ENCODE measurements at regions not wholly inside any gene's neighbourhood (a gene's known extent, or its start where the extent isn't known, plus 50 kb on each side); places are given as distances from the start of the nearest gene placed in this dataset.

GRCh38 chr2:780581-780980 lies 103.4 kb upstream of the TMEM18 start:
- POLR2A ChIA-PET (ENCODE audit: unreplicated experiment) = no interaction called here
- no peak overlapping the region for H3K4me2 ChIP-seq
- no peak overlapping the region for H2AFZ ChIP-seq
- H3K9me3 ChIP-seq (ENCODE audit: insufficient read depth, low read depth) = no peaks in the 10 kb centered on the region
- no TSS peak for BruUV-seq (replicated peaks)
- no peaks in the 10 kb centered on the region for H3K9me2 ChIP-seq (ENCODE audit: insufficient read depth)
- intact Hi-C loops (cut with micrococcal nuclease; ENCODE audit: unreplicated experiment) = no loop called here
- no peaks in the 10 kb centered on the region for H3K36me3 ChIP-seq (ENCODE audit: low read depth)
- H3F3A ChIP-seq (ENCODE audit: insufficient read depth, low read depth) = no peaks in the 10 kb centered on the region
- no peak for TF ChIP-seq EZH2 (IDR thresholded peaks at IDR 0.05; ENCODE audit: low read depth)
- TF ChIP-seq, protein P1, sequence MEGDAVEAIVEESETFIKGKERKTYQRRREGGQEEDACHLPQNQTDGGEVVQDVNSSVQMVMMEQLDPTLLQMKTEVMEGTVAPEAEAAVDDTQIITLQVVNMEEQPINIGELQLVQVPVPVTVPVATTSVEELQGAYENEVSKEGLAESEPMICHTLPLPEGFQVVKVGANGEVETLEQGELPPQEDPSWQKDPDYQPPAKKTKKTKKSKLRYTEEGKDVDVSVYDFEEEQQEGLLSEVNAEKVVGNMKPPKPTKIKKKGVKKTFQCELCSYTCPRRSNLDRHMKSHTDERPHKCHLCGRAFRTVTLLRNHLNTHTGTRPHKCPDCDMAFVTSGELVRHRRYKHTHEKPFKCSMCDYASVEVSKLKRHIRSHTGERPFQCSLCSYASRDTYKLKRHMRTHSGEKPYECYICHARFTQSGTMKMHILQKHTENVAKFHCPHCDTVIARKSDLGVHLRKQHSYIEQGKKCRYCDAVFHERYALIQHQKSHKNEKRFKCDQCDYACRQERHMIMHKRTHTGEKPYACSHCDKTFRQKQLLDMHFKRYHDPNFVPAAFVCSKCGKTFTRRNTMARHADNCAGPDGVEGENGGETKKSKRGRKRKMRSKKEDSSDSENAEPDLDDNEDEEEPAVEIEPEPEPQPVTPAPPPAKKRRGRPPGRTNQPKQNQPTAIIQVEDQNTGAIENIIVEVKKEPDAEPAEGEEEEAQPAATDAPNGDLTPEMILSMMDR (conservative IDR thresholded peaks at IDR 0.05) = no peak
- DNase-seq = no peak
- H3K27ac ChIP-seq = no peak overlapping the region
- CTCF ChIA-PET = no interaction called here
- H4K20me1 ChIP-seq (ENCODE audit: insufficient read depth) = no peaks in the 10 kb centered on the region
- H3K79me2 ChIP-seq (ENCODE audit: low read depth) = no peaks in the 10 kb centered on the region
- peaks cover 97% of the 10 kb centered on the region for H3K27me3 ChIP-seq (ENCODE audit: insufficient read depth, low read depth)
- H3K4me3 ChIP-seq = no peak overlapping the region
- no peaks in the 10 kb centered on the region for H3K4me1 ChIP-seq (replicated peaks; ENCODE audit: insufficient read depth)

GRCh38 chr2:780002-780401 lies 102.8 kb upstream of the TMEM18 start:
- Histone ChIP-seq H3K4me3 (no peak overlapping the region), H3K4me1 (replicated peaks; ENCODE audit: insufficient read depth) (no peaks in the 10 kb centered on the region), H3K27me3 (ENCODE audit: insufficient read depth, low read depth) (peaks cover 96% of the 10 kb centered on the region), H2AFZ (no peak overlapping the region), H4K20me1 (ENCODE audit: insufficient read depth) (no peaks in the 10 kb centered on the region), H3K79me2 (ENCODE audit: low read depth) (no peaks in the 10 kb centered on the region), H3K9me3 (ENCODE audit: insufficient read depth, low read depth) (no peaks in the 10 kb centered on the region), H3K4me2 (no peak overlapping the region), H3K27ac (no peak overlapping the region), H3K9me2 (ENCODE audit: insufficient read depth) (no peaks in the 10 kb centered on the region), H3K36me3 (ENCODE audit: low read depth) (no peaks in the 10 kb centered on the region), H3F3A (ENCODE audit: insufficient read depth, low read depth) (no peaks in the 10 kb centered on the region)
- intact Hi-C loops (cut with micrococcal nuclease; ENCODE audit: unreplicated experiment) = no loop called here
- POLR2A ChIA-PET (ENCODE audit: unreplicated experiment) = no interaction called here
- no peak for TF ChIP-seq EZH2 (IDR thresholded peaks at IDR 0.05; ENCODE audit: low read depth)
- TF ChIP-seq, protein P1 (conservative IDR thresholded peaks at IDR 0.05) = no peak
- no TSS peak for BruUV-seq (replicated peaks)
- CTCF ChIA-PET = no interaction called here
- DNase-seq = no peak

GRCh38 chr2:778731-779350 lies 101.6 kb upstream of the TMEM18 start:
- CTCF ChIA-PET = no interaction called here
- H3K4me1 ChIP-seq (replicated peaks; ENCODE audit: insufficient read depth) = no peaks in the 10 kb centered on the region
- POLR2A ChIA-PET (ENCODE audit: unreplicated experiment) = no interaction called here

More at GRCh38 chr2:778731-779350, 101.6 kb upstream of the TMEM18 start:
- Histone ChIP-seq H2AFZ (no peak overlapping the region), H3K9me3 (ENCODE audit: insufficient read depth, low read depth) (no peaks in the 10 kb centered on the region), H3K9me2 (ENCODE audit: insufficient read depth) (no peaks in the 10 kb centered on the region), H3F3A (ENCODE audit: insufficient read depth, low read depth) (no peaks in the 10 kb centered on the region), H3K27ac (no peak overlapping the region), H4K20me1 (ENCODE audit: insufficient read depth) (no peaks in the 10 kb centered on the region), H3K36me3 (ENCODE audit: low read depth) (no peaks in the 10 kb centered on the region), H3K4me2 (no peak overlapping the region), H3K27me3 (ENCODE audit: insufficient read depth, low read depth) (peaks cover 95% of the 10 kb centered on the region), H3K4me3 (no peak overlapping the region), H3K79me2 (ENCODE audit: low read depth) (no peaks in the 10 kb centered on the region)
- intact Hi-C loops (cut with micrococcal nuclease; ENCODE audit: unreplicated experiment) = no loop called here
- DNase-seq = no peak
- BruUV-seq (replicated peaks) = no TSS peak
- TF ChIP-seq EZH2 (IDR thresholded peaks at IDR 0.05; ENCODE audit: low read depth) = no peak
- TF ChIP-seq, protein P1 (conservative IDR thresholded peaks at IDR 0.05) = no peak
